Lung (tissue), 11 donors: ENCODE measurements at regions not wholly inside any gene's neighbourhood (a gene's known extent, or its start where the extent isn't known, plus 50 kb on each side); places are given as distances from the start of the nearest gene placed in this dataset.

Experiments
- ATAC-seq: fragments of 200-7000 bp; cut with Tn5 transposase; one replicate; pipeline ENCODE4 v1.9.1; 2020; ENCODE audit warnings: moderate number of reproducible peaks; ENCODE audit not compliant: insufficient read depth, low FRiP score
- DNase-seq, 3 donors: peaks; one replicate each; pipeline ENCODE4 v3.0.0-alpha.2; 2013 to 2017
- H3K27ac ChIP-seq, 2 donors: one replicate each; pipeline ENCODE4 v1.5.1; 2013; ENCODE audit warnings: mild to moderate bottlenecking in 2 of 2, moderate library complexity in 2 of 2, control low read depth in 1 of 2, inconsistent platforms in 1 of 2, low read depth in 1 of 2, low read length in 1 of 2
- H3K27me3 ChIP-seq, 3 donors: one replicate each; pipeline ENCODE4 v1.5.1; 2013; ENCODE audit warnings: low read length in 2 of 3; ENCODE audit not compliant: control insufficient read depth in 3 of 3, insufficient read depth in 3 of 3
- H3K36me3 ChIP-seq, 4 donors: one replicate each; pipeline ENCODE4 v1.5.1; 2013; ENCODE audit warnings: low read length in 4 of 4, mild to moderate bottlenecking in 1 of 4, moderate library complexity in 1 of 4; ENCODE audit not compliant: control insufficient read depth in 4 of 4, insufficient read depth in 4 of 4
- H3K4me1 ChIP-seq, 5 donors: one replicate each; pipeline ENCODE4 v1.5.1; 2013; ENCODE audit warnings: low read length in 5 of 5, mild to moderate bottlenecking in 2 of 5, moderate library complexity in 1 of 5; ENCODE audit not compliant: control insufficient read depth in 5 of 5, insufficient read depth in 5 of 5
- H3K4me3 ChIP-seq: one replicate; pipeline ENCODE4 v1.5.1; 2013; ENCODE audit warnings: mild to moderate bottlenecking, control low read depth, moderate library complexity
- H3K9ac ChIP-seq, 2 donors: one replicate each; pipeline ENCODE4 v1.5.1; 2013; ENCODE audit warnings: low read length in 2 of 2, control low read depth in 1 of 2; ENCODE audit not compliant: insufficient read depth in 1 of 2
- H3K9me3 ChIP-seq, 4 donors: one replicate each; pipeline ENCODE4 v1.5.1; 2013; ENCODE audit warnings: low read length in 3 of 4, mild to moderate bottlenecking in 1 of 4, moderate library complexity in 1 of 4; ENCODE audit not compliant: control insufficient read depth in 4 of 4, insufficient read depth in 3 of 4
- CTCF ChIP-seq: IDR thresholded peaks from 2 replicates; pipeline ENCODE4 v1.5.1; 2012; ENCODE audit warnings: mild to moderate bottlenecking; ENCODE audit errors: control extremely low read depth, extremely low read depth
- WGBS, 2 donors: extraction: QIAGEN DNeasy Blood & Tissue Kit; methylation state at CpG; one replicate each; pipeline ENCODE4 v1.1.7; 2013; 5-methylcytosine and 5-hydroxymethylcytosine counted together
- donor health status: control.
- donor health status: control.
- donor health status: Bipolar disorder and iron deficiency.
- donor health status: healthy.
- donor health status: DM: yes; HTN: yes; CAD: no.

DNA sequence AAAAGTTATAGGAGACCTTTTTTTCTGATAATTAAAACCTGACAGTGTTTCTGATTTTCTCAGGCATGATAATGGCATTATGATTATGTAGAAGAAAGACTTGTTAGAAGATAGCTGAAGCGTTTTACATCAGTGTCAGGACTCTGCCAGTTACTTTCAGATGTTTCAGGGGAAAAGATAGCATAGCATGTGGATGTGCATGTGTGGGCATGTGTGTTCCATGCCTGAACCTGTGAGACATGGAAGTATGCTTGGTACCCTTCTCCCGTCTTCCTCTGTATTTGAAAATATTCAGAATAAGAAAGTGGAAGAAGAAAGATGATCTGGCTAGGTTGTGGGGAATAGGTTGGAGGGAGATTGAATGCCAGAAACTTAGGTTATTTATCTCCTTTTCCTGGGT is 113.1 kb upstream of the PCAT7 start:
- DNase-seq, result no peak
- Histone ChIP-seq H3K4me1 (peaks cover 0 to 4% (median 0%) of the 10 kb centered on the region in 5 donors), H3K27ac (no peak overlapping the region), H3K9ac (no peak overlapping the region), H3K4me3 (no peak overlapping the region), H3K9me3 (no peaks in the 10 kb centered on the region), H3K27me3 (no peaks in the 10 kb centered on the region), H3K36me3 (peaks cover 0 to 10% (median 6%) of the 10 kb centered on the region in 4 donors)
- ATAC-seq, result no peak
- WGBS, 2 donors, result 96 to 97% methylated on average over 2 of the region's 2 CpGs
- TF ChIP-seq CTCF, result no peak

- peak in 1 of 3 donors; percentile 26 for DNase-seq
- TF ChIP-seq CTCF, result no peak
- no peak for ATAC-seq
- Histone ChIP-seq H3K4me3 (no peak overlapping the region), H3K36me3 (peaks cover 4 to 11% (median 9%) of the 10 kb centered on the region in 4 donors), H3K4me1 (peaks cover 0 to 4% (median 0%) of the 10 kb centered on the region in 5 donors), H3K27ac (no peak overlapping the region), H3K9ac (no peak overlapping the region), H3K9me3 (no peaks in the 10 kb centered on the region), H3K27me3 (no peaks in the 10 kb centered on the region)
- WGBS, 2 donors, result 66 to 90% methylated on average over 6 of the region's 6 CpGs
These were observed 111.7 kb upstream of the PCAT7 start for GRCh38 chr9:94443032-94443722.

GRCh38 chr9:94445863-94446262 is 109.0 kb upstream of the PCAT7 start:
- H3K27ac ChIP-seq, result no peak overlapping the region
- ATAC-seq, result no peak

More at GRCh38 chr9:94445863-94446262, 109.0 kb upstream of the PCAT7 start:
- no peaks in the 10 kb centered on the region for H3K9me3 ChIP-seq
- H3K9ac ChIP-seq, result no peak overlapping the region
- no peak overlapping the region for H3K4me3 ChIP-seq
- H3K36me3 ChIP-seq, result peaks cover 4 to 19% (median 14%) of the 10 kb centered on the region in 4 donors
- peaks cover 0 to 4% (median 0%) of the 10 kb centered on the region in 5 donors for H3K4me1 ChIP-seq
- H3K27me3 ChIP-seq, result no peaks in the 10 kb centered on the region
- WGBS, 2 donors, result 66 to 69% methylated on average over 2 of the region's 2 CpGs
- no peak for TF ChIP-seq CTCF
- DNase-seq, result no peak
